GM23248 (cell line): ENCODE measurements at regions not wholly inside any gene's neighbourhood (a gene's known extent, or its start where the extent isn't known, plus 50 kb on each side); places are given as distances from the start of the nearest gene placed in this dataset.

ENCODE experiments used
- DNase-seq: peaks from one replicate; pipeline ENCODE4 v3.0.0-alpha.2; 2015
- H2AFZ ChIP-seq: fragments of 200-600 bp; sonication (generic); 2 replicates; pipeline ENCODE4 v1.6.1; 2016; ENCODE audit warnings: antibody characterized with exemption
- H3F3A ChIP-seq: fragments of 200-600 bp; sonication (generic); 2 replicates; pipeline ENCODE4 v1.6.1; 2016; ENCODE audit warnings: mild to moderate bottlenecking, antibody characterized with exemption, mixed run types; ENCODE audit not compliant: insufficient read depth
- H3K27ac ChIP-seq: fragments of 200-600 bp; sonication (generic); 2 replicates; pipeline ENCODE4 v1.5.1; 2016; ENCODE audit warnings: mild to moderate bottlenecking
- H3K27me3 ChIP-seq: fragments of 200-600 bp; sonication (generic); replicated peaks from 2 replicates; pipeline ENCODE4 v1.6.1; 2016; ENCODE audit warnings: mild to moderate bottlenecking; ENCODE audit not compliant: insufficient read depth
- H3K36me3 ChIP-seq: fragments of 200-600 bp; sonication (generic); 2 replicates; pipeline ENCODE4 v1.6.1; 2016; ENCODE audit warnings: low read depth, mild to moderate bottlenecking
- H3K4me1 ChIP-seq: fragments of 200-600 bp; sonication (generic); 2 replicates; pipeline ENCODE4 v1.6.1; 2016; ENCODE audit warnings: mild to moderate bottlenecking; ENCODE audit not compliant: insufficient read depth
- H3K4me2 ChIP-seq: fragments of 200-600 bp; sonication (generic); one replicate; pipeline ENCODE4 v1.6.1; 2016; ENCODE audit warnings: mild to moderate bottlenecking; ENCODE audit not compliant: unreplicated experiment
- H3K4me3 ChIP-seq: fragments of 200-600 bp; sonication (generic); 2 replicates; pipeline ENCODE4 v1.5.1; 2016; ENCODE audit warnings: mild to moderate bottlenecking
- H3K79me2 ChIP-seq: fragments of 200-600 bp; sonication (generic); 2 replicates; pipeline ENCODE4 v1.6.1; 2016; ENCODE audit warnings: mild to moderate bottlenecking; ENCODE audit not compliant: insufficient read depth
- H3K9ac ChIP-seq: fragments of 200-600 bp; sonication (generic); 2 replicates; pipeline ENCODE4 v1.6.1; 2016; ENCODE audit warnings: mild to moderate bottlenecking
- H3K9me2 ChIP-seq: fragments of 200-600 bp; sonication (generic); 2 replicates; pipeline ENCODE4 v1.6.1; 2016; ENCODE audit warnings: mixed run types, mild to moderate bottlenecking, moderate library complexity; ENCODE audit not compliant: insufficient read depth
- H3K9me3 ChIP-seq: fragments of 200-600 bp; sonication (generic); one replicate; pipeline ENCODE4 v1.6.1; 2017; ENCODE audit warnings: low read depth
- H4K20me1 ChIP-seq: fragments of 200-600 bp; sonication (generic); 2 replicates; pipeline ENCODE4 v1.6.0; 2016; ENCODE audit not compliant: insufficient read depth
- EZH2 ChIP-seq: fragments of 200-600 bp; sonication (generic); IDR thresholded peaks from 2 replicates; pipeline ENCODE4 v1.6.1; 2018; ENCODE audit warnings: antibody characterized with exemption, mild to moderate bottlenecking; ENCODE audit not compliant: insufficient read depth, poor library complexity, severe bottlenecking
- EZH2phosphoT487 ChIP-seq: fragments of 200-600 bp; sonication (generic); IDR thresholded peaks from 2 replicates; pipeline ENCODE4 v1.6.1; 2018; ENCODE audit warnings: antibody characterized with exemption, moderate library complexity, mild to moderate bottlenecking, low read depth; ENCODE audit not compliant: insufficient read depth
- WGBS, 2 experiments: methylation state at CpG; one replicate each; pipeline ENCODE4 v1.1.6; 2015 to 2017; ENCODE audit warnings: low lambda C conversion rate in 2 of 2, low coverage in 1 of 2; ENCODE audit errors: missing lambda C conversion rate in 2 of 2; 5-methylcytosine and 5-hydroxymethylcytosine counted together
- in situ Hi-C: fragments of 300-500 bp; cut with MboI; formaldehyde crosslinking; loops from 2 replicates; pipeline ENCODE4 v1.15.0; 2020

GRCh38 chr5:106661866-106662265 is 1008.9 kb downstream of the EFNA5 start:
- H4K20me1 ChIP-seq = no peaks in the 10 kb centered on the region
- H3K4me1 ChIP-seq = no peaks in the 10 kb centered on the region
- WGBS, 2 experiments = 3 to 8% methylated on average over 2 of the region's 2 CpGs
- DNase-seq = no peak
- no peaks in the 10 kb centered on the region for H3K36me3 ChIP-seq
- H3K4me3 ChIP-seq = no peak overlapping the region
- H2AFZ ChIP-seq = no peak overlapping the region
- H3K27me3 ChIP-seq = no peaks in the 10 kb centered on the region
- TF ChIP-seq EZH2phosphoT487 (no peak), EZH2 (no peak)
- no peak overlapping the region for H3K4me2 ChIP-seq
- no peaks in the 10 kb centered on the region for H3F3A ChIP-seq
- no peak overlapping the region for H3K9ac ChIP-seq
- no peaks in the 10 kb centered on the region for H3K9me2 ChIP-seq
- no peak overlapping the region for H3K27ac ChIP-seq
- in situ Hi-C loops = no loop called here
- H3K79me2 ChIP-seq = no peaks in the 10 kb centered on the region
- no peaks in the 10 kb centered on the region for H3K9me3 ChIP-seq

GRCh38 chr5:106660681-106661080 is 1010.1 kb downstream of the EFNA5 start:
- H3K36me3 ChIP-seq = no peaks in the 10 kb centered on the region
- in situ Hi-C loops = no loop called here
- no peak overlapping the region for H3K27ac ChIP-seq
- no peaks in the 10 kb centered on the region for H3K27me3 ChIP-seq
- no peaks in the 10 kb centered on the region for H3K9me3 ChIP-seq
- no peaks in the 10 kb centered on the region for H3K4me1 ChIP-seq
- no peak overlapping the region for H2AFZ ChIP-seq
- H3K4me2 ChIP-seq = no peak overlapping the region
- no peaks in the 10 kb centered on the region for H3F3A ChIP-seq
- no peak for DNase-seq
- H3K4me3 ChIP-seq = no peak overlapping the region
- H3K9me2 ChIP-seq = no peaks in the 10 kb centered on the region
- H3K79me2 ChIP-seq = no peaks in the 10 kb centered on the region
- TF ChIP-seq EZH2phosphoT487 (no peak), EZH2 (no peak)
- H4K20me1 ChIP-seq = no peaks in the 10 kb centered on the region
- no peak overlapping the region for H3K9ac ChIP-seq

GRCh38 chr5:106658150-106658549 is 1012.6 kb downstream of the EFNA5 start:
- Histone ChIP-seq H3F3A (no peaks in the 10 kb centered on the region), H4K20me1 (no peaks in the 10 kb centered on the region), H3K4me1 (no peaks in the 10 kb centered on the region), H3K79me2 (no peaks in the 10 kb centered on the region), H3K27me3 (no peaks in the 10 kb centered on the region), H3K36me3 (no peaks in the 10 kb centered on the region), H3K27ac (no peak overlapping the region), H3K9ac (no peak overlapping the region), H3K9me3 (no peaks in the 10 kb centered on the region), H3K9me2 (no peaks in the 10 kb centered on the region), H3K4me3 (no peak overlapping the region), H3K4me2 (no peak overlapping the region), H2AFZ (no peak overlapping the region)
- no peak for DNase-seq
- TF ChIP-seq EZH2phosphoT487 = no peak
- TF ChIP-seq EZH2 = no peak
- in situ Hi-C loops = no loop called here

- in situ Hi-C loops = no loop called here
- DNase-seq = no peak
- no peaks in the 10 kb centered on the region for H3K27me3 ChIP-seq
- no peaks in the 10 kb centered on the region for H3F3A ChIP-seq
- H3K9me2 ChIP-seq = no peaks in the 10 kb centered on the region
- TF ChIP-seq EZH2phosphoT487 = no peak
- no peak for TF ChIP-seq EZH2
- 23 to 31% methylated on average over 2 of the region's 2 CpGs for WGBS, 2 experiments
- H2AFZ ChIP-seq = no peak overlapping the region
- H3K4me2 ChIP-seq = no peak overlapping the region
- H3K27ac ChIP-seq = no peak overlapping the region
- no peaks in the 10 kb centered on the region for H3K36me3 ChIP-seq
- H3K4me1 ChIP-seq = no peaks in the 10 kb centered on the region
- no peaks in the 10 kb centered on the region for H3K79me2 ChIP-seq
- no peaks in the 10 kb centered on the region for H3K9me3 ChIP-seq
- H3K4me3 ChIP-seq = no peak overlapping the region
- no peak overlapping the region for H3K9ac ChIP-seq
- no peaks in the 10 kb centered on the region for H4K20me1 ChIP-seq
Measured at GRCh38 chr5:106656821-106657220, 1013.9 kb downstream of the EFNA5 start.

- no peak overlapping the region for H3K27ac ChIP-seq
- no peak overlapping the region for H3K9ac ChIP-seq
- no peaks in the 10 kb centered on the region for H3K36me3 ChIP-seq
- H3K4me3 ChIP-seq = no peak overlapping the region
- no peaks in the 10 kb centered on the region for H3K9me3 ChIP-seq
- H3K4me1 ChIP-seq = no peaks in the 10 kb centered on the region
- H3K9me2 ChIP-seq = no peaks in the 10 kb centered on the region
- no peak for DNase-seq
- no peak overlapping the region for H3K4me2 ChIP-seq
- H3K27me3 ChIP-seq = no peaks in the 10 kb centered on the region
- no peaks in the 10 kb centered on the region for H3F3A ChIP-seq
- no peaks in the 10 kb centered on the region for H3K79me2 ChIP-seq
- in situ Hi-C loops = no loop called here
- TF ChIP-seq EZH2phosphoT487 (no peak), EZH2 (no peak)
- H2AFZ ChIP-seq = no peak overlapping the region
- no peaks in the 10 kb centered on the region for H4K20me1 ChIP-seq
Measured at GRCh38 chr5:106649031-106649430, 1021.7 kb downstream of the EFNA5 start.
